ENCODE measurements at regions not wholly inside any gene's neighbourhood (a gene's known extent, or its start where the extent isn't known, plus 50 kb on each side); places are given as distances from the start of the nearest gene placed in this dataset.

- TF ChIP-seq POLR2A (IDR thresholded peaks at IDR 0.05; ENCODE audit: low read depth, low read length) (no peak), POLR2AphosphoS5 (IDR thresholded peaks at IDR 0.05; ENCODE audit: low read depth, low read length) (no peak), PAX5 (IDR thresholded peaks at IDR 0.05; ENCODE audit: insufficient read depth, low read length, severe bottlenecking) (no peak), POU2F2 (IDR thresholded peaks at IDR 0.05; ENCODE audit: low read depth, low read length) (no peak)
Measured at GRCh38 chr9:111195766-111196165, 134.3 kb downstream of the OR2K2 start.

Data from GM12891 (cell line).